KOPT-K1 (cell line): ENCODE measurements at regions not wholly inside any gene's neighbourhood (a gene's known extent, or its start where the extent isn't known, plus 50 kb on each side); places are given as distances from the start of the nearest gene placed in this dataset.
A peak's percentile ranks its signal among the peaks of the same experiment; 100 is the strongest.

Experiments
- H3K27ac ChIP-seq: fragments of 200-600 bp; sonication (generic); 2 replicates; pipeline ENCODE4 v1.5.1; 2016; ENCODE audit warnings: antibody characterized with exemption, mild to moderate bottlenecking, low read depth, low read length; ENCODE audit not compliant: poor library complexity, severe bottlenecking
- H3K36me3 ChIP-seq: fragments of 200-600 bp; sonication (generic); 2 replicates; pipeline ENCODE4 v1.5.1; 2017; ENCODE audit warnings: antibody characterized with exemption, mild to moderate bottlenecking, low read length, moderate library complexity; ENCODE audit not compliant: insufficient read depth
- H3K9me3 ChIP-seq: fragments of 200-600 bp; sonication (generic); 2 replicates; pipeline ENCODE4 v1.5.1; 2017; ENCODE audit warnings: antibody characterized with exemption, low read length, mild to moderate bottlenecking; ENCODE audit not compliant: insufficient read depth, poor library complexity, severe bottlenecking

DNA sequence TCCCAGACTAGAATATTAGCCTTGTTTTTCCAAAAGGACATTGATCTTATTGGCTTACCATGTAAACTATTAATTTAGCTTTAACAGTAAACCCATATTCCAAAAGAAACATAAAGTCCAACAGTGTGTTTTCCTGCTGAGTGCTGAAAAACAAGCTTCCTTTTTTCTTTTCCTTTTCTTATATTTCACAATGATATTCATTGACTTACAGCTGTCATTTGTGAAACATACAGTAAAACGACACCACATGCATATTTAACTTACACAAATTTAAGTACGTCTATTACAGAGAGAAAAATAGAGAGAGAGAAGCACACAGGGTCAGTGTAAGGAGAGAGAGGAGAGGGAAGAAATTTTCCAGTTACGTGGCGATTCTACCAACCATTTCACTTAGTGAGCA, 543.9 kb upstream of the JARID2 start:
- Histone ChIP-seq H3K9me3 (peaks cover 17% of the 10 kb centered on the region), H3K36me3 (no peaks in the 10 kb centered on the region), H3K27ac (no peak overlapping the region)

DNA sequence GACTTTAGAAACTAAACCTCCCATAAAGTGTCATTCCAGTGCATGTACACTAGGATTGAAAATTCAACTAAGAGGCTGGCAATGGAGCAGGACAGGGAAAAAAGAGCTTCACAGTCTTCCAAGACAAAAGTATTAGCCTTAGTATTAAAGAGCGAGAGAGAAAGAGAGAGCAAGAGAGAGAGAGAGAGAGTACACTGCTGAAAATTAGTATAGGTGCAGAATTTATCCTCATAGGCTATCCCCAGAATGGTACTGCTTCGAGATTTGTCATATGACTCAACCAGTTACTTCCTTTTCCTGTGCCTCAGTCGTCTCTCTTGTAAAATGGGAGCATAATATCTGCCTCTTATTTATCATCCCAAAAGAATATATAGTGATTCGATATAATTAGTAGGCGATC, 543.2 kb upstream of the JARID2 start:
- Histone ChIP-seq H3K9me3 (peaks cover 17% of the 10 kb centered on the region), H3K36me3 (no peaks in the 10 kb centered on the region), H3K27ac (no peak overlapping the region)

GRCh38 chr6:14703586-14703985, 542.3 kb upstream of the JARID2 start:
- Histone ChIP-seq H3K27ac (peak overlapping the region; percentile 27), H3K36me3 (no peaks in the 10 kb centered on the region), H3K9me3 (peaks cover 17% of the 10 kb centered on the region)

GRCh38 chr6:14704383-14705271, 541.2 kb upstream of the JARID2 start:
- H3K9me3 ChIP-seq, result peaks cover 15% of the 10 kb centered on the region
- peak overlapping the region; percentile 27 for H3K27ac ChIP-seq

GRCh38 chr6:14705841-14706377, 540.0 kb upstream of the JARID2 start:
- peaks cover 5% of the 10 kb centered on the region for H3K9me3 ChIP-seq
- no peaks in the 10 kb centered on the region for H3K36me3 ChIP-seq
- H3K27ac ChIP-seq, result peak overlapping the region; percentile 32

More at GRCh38 chr6:14704383-14705271, 541.2 kb upstream of the JARID2 start:
- H3K36me3 ChIP-seq, result no peaks in the 10 kb centered on the region

GRCh38 chr6:14706378-14706929, 539.4 kb upstream of the JARID2 start:
- Histone ChIP-seq H3K9me3 (peaks cover 3% of the 10 kb centered on the region), H3K36me3 (no peaks in the 10 kb centered on the region), H3K27ac (peak overlapping the region; percentile 32)

DNA sequence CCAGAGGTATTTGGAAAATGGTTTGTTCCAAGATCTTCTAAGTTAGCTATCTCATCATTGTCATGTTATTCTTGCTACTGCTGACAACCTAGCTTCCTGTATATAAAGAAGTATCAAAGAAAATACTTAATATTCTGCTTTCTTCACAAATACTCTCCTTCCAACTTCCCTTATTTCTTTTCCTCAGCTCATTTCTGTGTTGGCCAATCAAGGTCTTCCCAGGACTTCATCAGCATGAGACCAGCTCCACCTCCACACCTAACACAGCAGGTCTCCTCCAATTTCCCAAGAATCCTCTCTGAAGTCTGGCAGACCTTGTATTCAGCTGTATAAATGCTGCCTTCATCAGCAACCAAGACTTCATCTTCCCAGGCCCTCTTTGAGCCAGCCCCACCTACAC, 538.6 kb upstream of the JARID2 start:
- H3K27ac ChIP-seq, result peak overlapping the region; percentile 42
- peaks cover 3% of the 10 kb centered on the region for H3K9me3 ChIP-seq
- no peaks in the 10 kb centered on the region for H3K36me3 ChIP-seq

- H3K9me3 ChIP-seq, result peaks cover 3% of the 10 kb centered on the region
- no peaks in the 10 kb centered on the region for H3K36me3 ChIP-seq
- peak overlapping the region; percentile 42 for H3K27ac ChIP-seq
Observed at GRCh38 chr6:14707971-14708465, 537.9 kb upstream of the JARID2 start.

- peak overlapping the region; percentile 80 for H3K27ac ChIP-seq
- H3K36me3 ChIP-seq, result no peaks in the 10 kb centered on the region
- peaks cover 3% of the 10 kb centered on the region for H3K9me3 ChIP-seq
Observed at GRCh38 chr6:14709066-14709670, 536.7 kb upstream of the JARID2 start.

DNA sequence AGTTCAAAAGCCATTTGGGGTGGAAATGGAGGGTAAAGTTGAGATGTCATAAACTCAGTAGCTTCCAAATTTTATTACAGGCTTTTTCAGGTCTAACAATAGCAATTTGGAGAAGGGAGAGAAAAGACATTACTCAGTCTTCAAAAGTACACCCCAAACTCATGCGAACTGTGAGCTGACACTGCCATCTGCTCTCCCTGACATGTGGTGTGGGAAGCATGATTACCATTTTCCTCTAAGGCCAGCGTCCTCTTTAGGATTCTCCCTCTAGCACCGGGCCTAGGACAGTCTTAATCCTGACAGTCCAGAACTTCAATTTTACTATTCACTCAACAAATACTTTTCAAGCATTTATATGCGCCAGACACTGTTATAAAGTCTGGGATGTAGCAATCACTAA, 536.0 kb upstream of the JARID2 start:
- H3K27ac ChIP-seq, result peak overlapping the region; percentile 80
- peaks cover 3% of the 10 kb centered on the region for H3K9me3 ChIP-seq
- H3K36me3 ChIP-seq, result no peaks in the 10 kb centered on the region

DNA sequence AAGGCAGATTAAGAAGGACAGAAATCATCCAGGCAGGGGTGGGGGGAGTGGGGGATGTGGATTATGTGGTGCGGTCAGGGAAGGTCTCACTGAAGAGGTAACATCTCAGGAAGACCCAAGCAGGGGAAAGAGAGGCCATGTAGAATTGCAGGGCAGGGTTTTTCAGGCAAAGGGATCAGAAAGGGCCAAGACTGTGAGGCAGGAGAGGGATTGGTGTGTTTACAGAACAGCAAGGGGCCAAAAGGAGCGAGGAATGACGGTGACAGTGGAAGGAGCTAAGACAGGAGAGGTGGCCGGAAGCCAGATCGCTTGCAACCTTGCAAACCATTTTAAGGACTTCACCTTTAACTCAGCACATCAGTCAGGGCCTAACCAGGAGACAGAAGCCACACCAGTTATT, 535.4 kb upstream of the JARID2 start:
- Histone ChIP-seq H3K36me3 (no peaks in the 10 kb centered on the region), H3K27ac (peak overlapping the region; percentile 80), H3K9me3 (peaks cover 3% of the 10 kb centered on the region)

DNA sequence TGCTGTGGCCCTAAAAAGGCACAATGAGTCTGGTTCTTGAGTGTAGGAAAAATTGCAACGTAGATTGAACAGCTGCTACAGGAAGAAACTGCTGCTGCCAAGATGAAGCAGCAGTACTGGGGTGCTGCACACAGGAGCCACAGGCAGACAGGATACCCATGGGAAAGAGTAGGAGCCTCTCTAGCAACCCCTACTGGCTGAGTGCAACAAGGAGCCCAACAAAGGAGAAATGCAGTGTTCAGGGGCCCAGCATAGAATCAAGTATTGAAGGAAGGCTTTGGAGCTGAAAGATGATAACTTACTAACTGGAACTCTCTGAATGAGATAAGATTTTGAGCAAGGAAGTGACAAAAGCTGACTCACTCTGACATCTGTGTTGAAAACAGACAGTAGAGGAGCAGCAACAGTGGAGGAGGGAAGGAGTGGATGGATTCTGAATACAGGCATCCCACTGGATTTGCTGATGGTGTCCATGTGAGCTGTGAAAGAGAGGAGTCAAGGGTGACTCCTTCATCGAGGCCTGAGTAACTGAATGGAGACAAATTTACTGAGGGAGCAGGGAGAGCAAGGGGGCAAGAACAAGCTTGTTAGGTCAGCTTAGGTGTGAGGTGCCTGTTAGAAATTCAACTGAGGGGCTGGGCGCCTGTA, 534.7 kb upstream of the JARID2 start:
- no peaks in the 10 kb centered on the region for H3K36me3 ChIP-seq
- H3K9me3 ChIP-seq, result peaks cover 3% of the 10 kb centered on the region
- peak overlapping the region; percentile 80 for H3K27ac ChIP-seq

- no peaks in the 10 kb centered on the region for H3K36me3 ChIP-seq
- peak overlapping the region; percentile 80 for H3K27ac ChIP-seq
- peaks cover 3% of the 10 kb centered on the region for H3K9me3 ChIP-seq
Observed at GRCh38 chr6:14711704-14712379, 534.0 kb upstream of the JARID2 start.
